22Rv1 (cell line): ENCODE measurements at regions not wholly inside any gene's neighbourhood (a gene's known extent, or its start where the extent isn't known, plus 50 kb on each side); places are given as distances from the start of the nearest gene placed in this dataset.

Experiments used
- H3K27ac ChIP-seq: fragments of 450-650 bp; 2 replicates; pipeline ENCODE4 v1.5.1; 2017
- ZFX ChIP-seq: fragments of 450-650 bp; IDR thresholded peaks from 2 replicates; pipeline ENCODE4 v1.6.1; 2017; ENCODE audit warnings: antibody characterized with exemption, borderline replicate concordance
- TF ChIP-seq, protein P1 (sequence below): fragments of 450-650 bp; IDR thresholded peaks from 2 replicates; pipeline ENCODE4 v1.5.1; 2017; ENCODE audit warnings: mild to moderate bottlenecking

DNA sequence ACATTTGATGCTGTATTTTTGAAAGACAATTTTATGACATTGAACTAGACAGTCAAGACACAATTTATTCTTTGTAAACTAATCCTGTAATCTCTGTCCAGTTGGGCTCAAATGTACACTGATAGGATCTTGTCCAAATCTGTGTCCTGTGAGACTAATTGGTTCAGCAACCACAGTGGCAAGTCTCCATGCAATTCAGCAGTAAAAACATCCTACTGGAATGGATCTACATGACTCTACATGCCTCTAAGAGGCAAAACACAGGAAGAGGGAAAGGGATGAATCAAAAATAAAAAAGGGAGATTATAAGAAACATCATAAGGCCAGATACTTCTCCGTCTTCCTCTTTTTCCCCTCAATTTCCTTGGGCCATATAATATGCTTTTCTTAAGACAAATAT lies 1164.2 kb downstream of the NLGN4Y start:
- TF ChIP-seq, protein P1, sequence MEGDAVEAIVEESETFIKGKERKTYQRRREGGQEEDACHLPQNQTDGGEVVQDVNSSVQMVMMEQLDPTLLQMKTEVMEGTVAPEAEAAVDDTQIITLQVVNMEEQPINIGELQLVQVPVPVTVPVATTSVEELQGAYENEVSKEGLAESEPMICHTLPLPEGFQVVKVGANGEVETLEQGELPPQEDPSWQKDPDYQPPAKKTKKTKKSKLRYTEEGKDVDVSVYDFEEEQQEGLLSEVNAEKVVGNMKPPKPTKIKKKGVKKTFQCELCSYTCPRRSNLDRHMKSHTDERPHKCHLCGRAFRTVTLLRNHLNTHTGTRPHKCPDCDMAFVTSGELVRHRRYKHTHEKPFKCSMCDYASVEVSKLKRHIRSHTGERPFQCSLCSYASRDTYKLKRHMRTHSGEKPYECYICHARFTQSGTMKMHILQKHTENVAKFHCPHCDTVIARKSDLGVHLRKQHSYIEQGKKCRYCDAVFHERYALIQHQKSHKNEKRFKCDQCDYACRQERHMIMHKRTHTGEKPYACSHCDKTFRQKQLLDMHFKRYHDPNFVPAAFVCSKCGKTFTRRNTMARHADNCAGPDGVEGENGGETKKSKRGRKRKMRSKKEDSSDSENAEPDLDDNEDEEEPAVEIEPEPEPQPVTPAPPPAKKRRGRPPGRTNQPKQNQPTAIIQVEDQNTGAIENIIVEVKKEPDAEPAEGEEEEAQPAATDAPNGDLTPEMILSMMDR: no peak
- TF ChIP-seq ZFX: no peak
- H3K27ac ChIP-seq: no peak overlapping the region

DNA sequence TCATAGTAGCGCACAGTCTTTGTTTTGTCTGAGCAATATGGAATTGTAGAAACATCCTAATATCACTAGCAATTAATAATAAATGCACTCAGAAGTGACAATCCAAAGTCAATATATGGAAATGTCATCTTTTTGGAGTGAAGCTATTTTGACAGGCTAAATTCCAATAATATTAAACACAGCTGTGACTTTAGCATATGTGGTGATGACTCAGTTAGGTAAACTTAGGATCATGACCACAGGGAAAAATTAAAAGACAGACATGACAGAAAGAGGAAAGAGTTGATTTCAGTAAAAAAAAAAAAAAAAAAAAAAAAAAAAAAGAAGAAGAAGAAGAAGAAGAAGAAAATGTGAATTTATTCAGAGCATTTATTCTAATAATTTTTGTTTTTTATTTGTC lies 1165.7 kb downstream of the NLGN4Y start:
- TF ChIP-seq, protein P1: no peak
- TF ChIP-seq ZFX: no peak
- no peak overlapping the region for H3K27ac ChIP-seq

DNA sequence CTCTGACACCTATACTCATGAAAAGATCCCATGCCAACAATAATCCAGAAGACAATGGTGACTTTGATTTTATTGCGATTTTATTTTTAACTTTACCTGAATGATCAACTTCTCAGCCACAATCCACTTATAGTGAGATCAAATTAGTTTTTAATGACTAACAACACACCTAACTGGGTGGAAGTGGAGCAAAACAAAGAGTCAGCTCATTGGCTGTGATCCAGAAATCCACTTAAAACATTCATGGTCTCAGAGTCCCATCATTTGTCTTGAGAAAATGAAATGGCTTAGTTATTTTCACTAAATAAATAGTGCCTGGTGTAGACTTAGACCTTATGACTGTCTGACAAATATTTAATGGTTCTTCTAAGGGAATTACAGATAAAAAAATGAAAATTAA lies 1177.8 kb downstream of the NLGN4Y start:
- no peak overlapping the region for H3K27ac ChIP-seq
- TF ChIP-seq, protein P1: no peak
- TF ChIP-seq ZFX: no peak

DNA sequence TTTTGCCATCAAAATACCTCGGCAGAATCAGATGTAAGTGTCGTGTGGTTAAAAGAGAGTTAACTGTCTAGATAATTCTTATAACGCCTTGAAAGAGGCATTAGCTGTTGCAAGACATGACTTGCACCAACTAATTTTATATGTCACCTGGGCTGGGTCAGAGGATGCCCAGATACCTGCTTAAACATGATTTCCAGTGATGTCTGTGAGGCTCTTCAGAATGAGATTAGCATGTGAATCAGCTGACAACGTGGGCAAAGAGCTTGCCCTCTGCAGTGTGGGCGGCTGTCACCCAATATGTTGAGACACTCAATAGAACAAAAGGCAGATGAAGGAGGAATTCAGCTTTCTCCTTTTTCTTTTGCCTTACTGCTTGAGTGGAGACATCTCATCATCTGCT lies 1180.6 kb downstream of the NLGN4Y start:
- H3K27ac ChIP-seq: no peak overlapping the region
- TF ChIP-seq ZFX: no peak
- TF ChIP-seq, protein P1: no peak

DNA sequence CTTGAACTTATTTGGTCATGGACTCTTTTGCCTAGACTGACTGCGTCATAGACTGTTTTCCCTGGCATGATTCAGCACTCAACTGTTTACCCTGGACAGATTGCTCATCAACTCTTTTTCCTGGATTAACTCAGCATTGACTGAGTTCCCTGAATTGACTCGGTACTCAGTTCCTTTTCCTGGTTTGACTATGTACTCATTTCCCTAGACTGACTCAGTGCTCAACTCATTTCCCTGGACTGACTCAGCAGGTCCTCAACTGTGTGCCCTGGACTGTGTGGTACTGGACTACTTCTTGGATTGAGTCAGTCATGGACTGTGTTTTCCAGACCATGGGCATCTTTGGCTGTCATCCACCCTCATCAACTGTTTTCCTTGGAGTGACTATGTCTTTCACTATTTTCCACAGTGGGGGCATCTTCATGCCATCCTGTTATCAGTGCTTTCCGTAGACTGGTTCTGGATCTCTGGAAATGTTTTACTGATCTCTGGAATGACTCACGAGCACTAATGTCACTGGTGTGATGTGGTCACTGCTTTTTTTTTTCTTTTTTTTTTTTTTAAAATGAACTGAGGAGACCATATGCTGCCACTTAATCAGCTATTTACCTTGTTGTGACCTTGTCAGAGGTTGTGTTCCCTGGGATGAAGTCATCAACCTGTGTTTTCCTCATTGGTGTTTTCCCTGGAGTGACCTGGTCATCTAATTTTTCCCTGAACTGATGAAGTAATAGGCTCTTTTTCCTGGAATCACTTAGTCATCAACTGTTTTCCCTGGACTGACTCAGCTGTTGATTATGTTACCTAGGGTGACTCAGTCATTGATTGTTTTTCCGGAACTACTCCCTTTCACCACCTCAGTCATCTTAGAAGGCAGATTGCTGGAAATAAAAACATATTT lies 1225.5 kb downstream of the NLGN4Y start:
- TF ChIP-seq, protein P1: no peak
- TF ChIP-seq ZFX: no peak
- H3K27ac ChIP-seq: no peak overlapping the region; the same call in 1 of the 2 replicates

DNA sequence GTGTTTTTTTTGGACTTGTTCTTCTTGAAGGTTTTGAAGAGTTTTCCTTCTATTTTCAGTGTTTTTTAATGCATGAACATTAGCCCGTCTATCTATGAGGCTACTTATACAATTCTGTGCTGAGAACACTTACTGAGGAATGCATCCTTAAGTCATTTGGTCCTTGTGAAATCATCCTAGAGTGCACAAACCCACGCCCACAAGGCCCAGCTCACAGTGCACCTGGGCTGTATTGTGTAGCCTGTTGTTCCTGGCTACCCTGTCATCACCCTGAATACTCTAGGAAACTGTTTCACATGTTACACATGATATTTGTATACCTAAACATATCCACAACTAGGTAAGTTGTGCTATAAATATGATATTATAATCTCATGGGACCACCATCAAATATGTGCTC lies 1226.7 kb downstream of the NLGN4Y start:
- no peak for TF ChIP-seq ZFX
- TF ChIP-seq, protein P1: no peak
- no peak overlapping the region for H3K27ac ChIP-seq

DNA sequence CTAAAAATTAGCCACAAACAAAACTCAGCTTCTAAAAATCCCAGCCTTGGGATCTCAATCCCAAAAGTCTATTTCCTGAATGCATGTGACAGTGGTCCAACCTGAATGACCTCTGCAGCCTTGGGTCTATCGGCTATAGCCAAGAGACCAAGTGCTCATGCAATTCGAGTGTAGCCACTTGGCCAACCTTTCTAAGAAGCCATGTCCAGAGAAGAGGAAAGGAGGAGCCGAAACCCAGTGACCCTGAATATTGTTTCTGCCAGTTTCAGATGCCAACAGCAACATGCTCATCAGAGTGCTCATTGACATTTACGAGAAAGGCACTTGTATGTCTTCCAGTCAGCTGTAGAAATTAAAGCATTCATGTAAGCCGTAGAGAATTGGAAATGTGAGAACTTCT lies 1231.9 kb downstream of the NLGN4Y start:
- no peak overlapping the region for H3K27ac ChIP-seq
- no peak for TF ChIP-seq ZFX
- TF ChIP-seq, protein P1: no peak
